Mucosa of descending colon (tissue), 3 donors: ENCODE measurements at regions not wholly inside any gene's neighbourhood (a gene's known extent, or its start where the extent isn't known, plus 50 kb on each side); places are given as distances from the start of the nearest gene placed in this dataset.

Source experiments
- ATAC-seq: fragments of 200-7000 bp; cut with Tn5 transposase; one replicate; pipeline ENCODE4 v1.9.1; 2020; ENCODE audit warnings: mild to moderate bottlenecking, moderate library complexity
- DNase-seq, 3 donors: peaks; one replicate each; pipeline ENCODE4 v3.0.0-alpha.2; 2020
- H3K36me3 ChIP-seq: fragments of 200-600 bp; one replicate; pipeline ENCODE4 v1.8.0; 2021; ENCODE audit warnings: low read depth, mild to moderate bottlenecking
- H3K4me1 ChIP-seq: fragments of 200-600 bp; one replicate; pipeline ENCODE4 v1.8.0; 2021; ENCODE audit warnings: low read depth, mild to moderate bottlenecking
- H3K4me3 ChIP-seq: fragments of 200-600 bp; one replicate; pipeline ENCODE4 v1.8.0; 2021; ENCODE audit warnings: mild to moderate bottlenecking
- H3K9me3 ChIP-seq: fragments of 200-600 bp; one replicate; pipeline ENCODE4 v1.8.0; 2021; ENCODE audit warnings: mild to moderate bottlenecking
- intact Hi-C, 2 donors: fragments of 100-400 bp; cut with DNase I in 1 of 2; cut with micrococcal nuclease in 1 of 2; formaldehyde crosslinking; loops; one replicate each; pipeline versions ENCODE4 v1.11.0 to v1.11.1; 2022; cut with DNase I, micrococcal nuclease
- TF ChIP-seq, protein P1 (sequence below): fragments of 200-600 bp; IDR thresholded peaks from one replicate; pipeline ENCODE4 v1.8.0; 2022; ENCODE audit warnings: antibody characterized with exemption, mild to moderate bottlenecking
- donor health status: DM: no; HTN: no; CAD: no; lungs with moderate emphysema.
- donor health status: DM: no; HTN: no; CAD: no.
- donor health status: DM: no; HTN: yes; CAD: no.

DNA sequence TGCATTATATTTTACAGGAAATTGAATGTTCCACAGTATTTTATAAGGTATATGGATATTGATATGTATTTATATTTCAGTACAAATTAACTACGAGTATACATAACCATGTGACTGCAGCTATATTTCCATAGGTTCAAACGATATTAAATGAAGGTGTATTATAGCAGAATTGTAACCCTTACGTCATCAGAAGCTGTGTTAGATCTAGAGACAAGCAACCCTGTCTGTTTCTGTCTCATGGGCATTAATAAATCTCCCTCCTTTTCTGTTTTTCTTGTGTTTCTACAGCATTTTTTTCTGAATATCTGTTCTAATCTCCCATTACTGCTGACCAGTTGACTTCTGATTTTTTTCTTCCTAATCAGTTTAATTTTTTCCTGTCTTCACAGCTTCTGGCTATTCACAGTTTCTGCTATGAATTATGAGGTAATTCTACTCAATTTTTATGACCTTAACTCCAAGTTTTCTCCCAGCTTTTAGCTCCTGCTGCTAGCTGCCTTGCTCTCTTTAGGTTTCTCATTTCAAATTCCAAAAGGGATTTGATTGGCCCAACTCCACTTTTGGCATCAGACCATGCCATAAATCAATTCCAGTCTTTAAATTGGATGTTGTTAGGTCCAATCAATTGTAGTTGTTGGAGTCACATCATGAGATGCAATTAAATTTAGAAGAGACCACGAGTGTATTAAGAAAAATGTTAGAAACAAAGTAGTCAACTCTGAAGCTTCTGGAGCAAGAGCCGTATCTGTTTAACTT lies 277.5 kb upstream of the ZSWIM2 start:
- no peak for DNase-seq
- H3K9me3 ChIP-seq = no peaks in the 10 kb centered on the region
- no peaks in the 10 kb centered on the region for H3K4me1 ChIP-seq
- H3K4me3 ChIP-seq = no peak overlapping the region
- ATAC-seq = no peak
- TF ChIP-seq, protein P1, sequence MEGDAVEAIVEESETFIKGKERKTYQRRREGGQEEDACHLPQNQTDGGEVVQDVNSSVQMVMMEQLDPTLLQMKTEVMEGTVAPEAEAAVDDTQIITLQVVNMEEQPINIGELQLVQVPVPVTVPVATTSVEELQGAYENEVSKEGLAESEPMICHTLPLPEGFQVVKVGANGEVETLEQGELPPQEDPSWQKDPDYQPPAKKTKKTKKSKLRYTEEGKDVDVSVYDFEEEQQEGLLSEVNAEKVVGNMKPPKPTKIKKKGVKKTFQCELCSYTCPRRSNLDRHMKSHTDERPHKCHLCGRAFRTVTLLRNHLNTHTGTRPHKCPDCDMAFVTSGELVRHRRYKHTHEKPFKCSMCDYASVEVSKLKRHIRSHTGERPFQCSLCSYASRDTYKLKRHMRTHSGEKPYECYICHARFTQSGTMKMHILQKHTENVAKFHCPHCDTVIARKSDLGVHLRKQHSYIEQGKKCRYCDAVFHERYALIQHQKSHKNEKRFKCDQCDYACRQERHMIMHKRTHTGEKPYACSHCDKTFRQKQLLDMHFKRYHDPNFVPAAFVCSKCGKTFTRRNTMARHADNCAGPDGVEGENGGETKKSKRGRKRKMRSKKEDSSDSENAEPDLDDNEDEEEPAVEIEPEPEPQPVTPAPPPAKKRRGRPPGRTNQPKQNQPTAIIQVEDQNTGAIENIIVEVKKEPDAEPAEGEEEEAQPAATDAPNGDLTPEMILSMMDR = no peak
- intact Hi-C loops = no loop called here
- H3K36me3 ChIP-seq = no peaks in the 10 kb centered on the region

DNA sequence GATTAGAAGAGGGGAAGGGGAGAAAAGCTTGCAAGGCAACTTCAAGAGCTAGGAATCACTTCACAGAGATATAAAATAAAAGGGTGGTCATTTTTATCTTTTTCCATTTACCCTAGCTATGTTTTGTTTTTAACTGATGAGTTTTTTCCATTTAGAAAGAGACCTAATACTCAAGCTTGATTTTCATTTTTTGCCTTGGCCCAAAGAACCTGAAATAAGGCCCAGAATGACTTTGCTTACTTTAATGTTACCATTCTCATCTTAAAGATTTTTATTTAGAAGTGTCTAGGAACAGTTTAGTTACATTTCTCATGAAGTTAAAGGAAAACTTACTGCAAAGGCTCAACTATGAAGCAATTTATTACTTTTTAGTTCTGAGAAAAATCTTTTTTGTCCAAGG lies 276.3 kb upstream of the ZSWIM2 start:
- Histone ChIP-seq H3K36me3 (no peaks in the 10 kb centered on the region), H3K4me1 (no peaks in the 10 kb centered on the region), H3K4me3 (no peak overlapping the region), H3K9me3 (no peaks in the 10 kb centered on the region)
- DNase-seq (no peak), ATAC-seq (no peak)
- intact Hi-C loops = no loop called here
- TF ChIP-seq, protein P1 = no peak

DNA sequence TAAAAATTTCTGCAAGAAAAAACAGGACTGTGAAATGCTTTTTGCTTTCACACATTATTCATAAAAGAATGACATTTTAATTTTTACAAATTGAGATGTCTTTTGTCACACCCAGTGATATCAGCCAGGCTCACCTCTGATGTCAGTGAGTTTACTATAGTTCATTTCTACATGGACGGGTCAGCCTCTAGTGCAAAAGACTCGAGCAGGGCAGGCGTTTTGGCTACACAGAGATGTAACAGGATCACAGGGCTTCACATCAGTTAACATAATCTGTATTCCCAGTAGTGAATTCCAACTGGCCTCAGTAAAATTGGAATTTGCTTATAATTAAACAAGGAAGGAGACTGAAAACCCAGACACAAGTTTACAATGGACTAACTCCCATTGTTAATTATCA lies 275.6 kb upstream of the ZSWIM2 start:
- ATAC-seq = no peak

DNA sequence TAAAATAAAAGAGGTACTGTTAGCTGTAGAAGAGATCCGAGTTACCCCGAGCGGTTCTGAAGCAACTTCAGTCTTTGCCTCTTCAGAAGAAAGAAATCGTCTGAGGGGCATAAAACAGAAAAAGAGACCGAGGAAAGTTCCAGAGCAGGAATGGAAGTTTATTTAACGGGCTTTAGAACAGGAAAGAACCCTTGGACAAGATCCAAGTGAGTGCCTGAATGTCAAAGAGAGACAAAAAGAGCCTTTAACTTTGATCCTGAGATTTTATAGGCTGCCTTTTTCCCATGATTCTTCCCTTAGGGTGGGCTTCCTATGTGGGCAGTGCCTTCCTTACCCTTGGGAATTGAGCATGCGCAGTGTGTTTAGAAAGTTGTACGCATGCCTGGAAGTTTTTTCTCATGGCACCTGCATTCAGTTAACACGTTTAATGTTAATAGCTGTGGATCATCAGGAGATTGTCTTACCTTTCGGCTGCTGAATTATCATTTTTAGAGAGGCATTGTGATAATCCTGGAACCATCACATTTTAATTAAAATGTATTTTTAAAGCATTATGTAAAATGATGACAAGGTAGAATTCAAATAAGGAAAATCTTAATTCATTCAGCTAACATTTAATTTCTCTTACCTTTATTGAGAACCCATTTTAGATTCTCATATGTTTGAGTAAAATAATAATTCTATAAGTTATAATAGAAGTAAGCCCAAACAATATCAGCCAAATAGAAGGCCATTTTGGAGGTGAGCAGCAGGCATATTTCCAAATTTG lies 269.5 kb upstream of the ZSWIM2 start:
- H3K9me3 ChIP-seq = no peaks in the 10 kb centered on the region
- H3K36me3 ChIP-seq = no peaks in the 10 kb centered on the region
- H3K4me1 ChIP-seq = no peaks in the 10 kb centered on the region
- no peak for DNase-seq
- H3K4me3 ChIP-seq = no peak overlapping the region
- ATAC-seq = no peak
- TF ChIP-seq, protein P1 = no peak
- intact Hi-C loops = no loop called here

More for the DNA sequence above, 275.6 kb upstream of the ZSWIM2 start:
- H3K4me1 ChIP-seq = no peaks in the 10 kb centered on the region
- no peaks in the 10 kb centered on the region for H3K9me3 ChIP-seq
- H3K4me3 ChIP-seq = no peak overlapping the region
- DNase-seq = no peak
- H3K36me3 ChIP-seq = no peaks in the 10 kb centered on the region
- TF ChIP-seq, protein P1 = no peak
- intact Hi-C loops = no loop called here

DNA sequence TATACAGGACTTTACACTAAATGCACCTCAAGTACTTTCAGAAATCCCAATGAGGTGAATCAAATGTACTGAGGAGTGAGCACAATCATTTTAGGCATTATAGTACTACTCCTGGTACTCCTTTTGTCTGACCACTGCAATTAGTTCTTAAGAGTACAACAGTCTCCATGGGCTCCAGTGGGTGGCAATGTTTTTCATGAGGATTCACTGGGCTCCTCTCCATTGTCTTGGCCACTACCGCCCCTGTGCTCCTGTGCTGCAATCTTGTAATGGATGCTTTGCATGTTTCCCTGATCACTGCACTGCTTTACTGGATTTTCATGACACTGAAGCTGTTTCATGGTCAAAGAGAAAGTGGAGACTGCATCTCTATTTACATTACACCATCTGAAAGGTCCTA lies 268.5 kb upstream of the ZSWIM2 start:
- intact Hi-C loops = no loop called here
- Histone ChIP-seq H3K4me1 (no peaks in the 10 kb centered on the region), H3K36me3 (no peaks in the 10 kb centered on the region), H3K9me3 (no peaks in the 10 kb centered on the region), H3K4me3 (no peak overlapping the region)
- TF ChIP-seq, protein P1 = no peak
- ATAC-seq (no peak), DNase-seq (no peak)
